Neural progenitor cell (in vitro differentiated cells): ENCODE measurements at regions not wholly inside any gene's neighbourhood (a gene's known extent, or its start where the extent isn't known, plus 50 kb on each side); places are given as distances from the start of the nearest gene placed in this dataset.

ENCODE experiments used
- EZH2 ChIP-seq: fragments of 200-600 bp; sonication (generic); IDR thresholded peaks from 2 replicates; pipeline ENCODE4 v1.6.1; 2017; ENCODE audit warnings: antibody characterized with exemption, mild to moderate bottlenecking, moderate library complexity
- EZH2phosphoT487 ChIP-seq: fragments of 200-600 bp; sonication (generic); IDR thresholded peaks from 2 replicates; pipeline ENCODE4 v1.6.1; 2017; ENCODE audit warnings: antibody characterized with exemption
- TF ChIP-seq, protein P1 (sequence below): fragments of 200-600 bp; sonication (generic); IDR thresholded peaks from 2 replicates; pipeline ENCODE4 v1.5.1; 2017; ENCODE audit warnings: antibody characterized with exemption, mild to moderate bottlenecking

DNA sequence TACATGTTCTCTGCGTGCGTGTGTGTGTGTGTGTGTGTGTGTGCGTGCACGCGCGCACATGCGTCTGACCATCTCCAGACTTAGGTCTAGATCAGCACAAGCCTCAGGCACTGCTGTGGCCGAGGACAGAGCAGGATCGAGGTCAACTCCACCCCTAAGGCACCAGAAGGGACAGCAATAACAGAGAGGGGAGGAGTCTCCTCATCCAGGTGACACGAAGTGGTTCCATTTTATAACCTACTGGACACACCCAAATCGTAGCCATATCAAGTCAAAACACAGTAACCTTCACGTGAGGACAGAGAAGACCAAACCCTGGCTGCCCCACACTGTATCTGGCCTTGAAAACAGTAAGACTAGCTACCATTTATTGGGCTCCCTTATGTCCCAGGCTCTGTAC is 224.1 kb downstream of the FGFR2 start:
- TF ChIP-seq, protein P1, sequence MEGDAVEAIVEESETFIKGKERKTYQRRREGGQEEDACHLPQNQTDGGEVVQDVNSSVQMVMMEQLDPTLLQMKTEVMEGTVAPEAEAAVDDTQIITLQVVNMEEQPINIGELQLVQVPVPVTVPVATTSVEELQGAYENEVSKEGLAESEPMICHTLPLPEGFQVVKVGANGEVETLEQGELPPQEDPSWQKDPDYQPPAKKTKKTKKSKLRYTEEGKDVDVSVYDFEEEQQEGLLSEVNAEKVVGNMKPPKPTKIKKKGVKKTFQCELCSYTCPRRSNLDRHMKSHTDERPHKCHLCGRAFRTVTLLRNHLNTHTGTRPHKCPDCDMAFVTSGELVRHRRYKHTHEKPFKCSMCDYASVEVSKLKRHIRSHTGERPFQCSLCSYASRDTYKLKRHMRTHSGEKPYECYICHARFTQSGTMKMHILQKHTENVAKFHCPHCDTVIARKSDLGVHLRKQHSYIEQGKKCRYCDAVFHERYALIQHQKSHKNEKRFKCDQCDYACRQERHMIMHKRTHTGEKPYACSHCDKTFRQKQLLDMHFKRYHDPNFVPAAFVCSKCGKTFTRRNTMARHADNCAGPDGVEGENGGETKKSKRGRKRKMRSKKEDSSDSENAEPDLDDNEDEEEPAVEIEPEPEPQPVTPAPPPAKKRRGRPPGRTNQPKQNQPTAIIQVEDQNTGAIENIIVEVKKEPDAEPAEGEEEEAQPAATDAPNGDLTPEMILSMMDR = no peak
- TF ChIP-seq EZH2 = no peak
- no peak for TF ChIP-seq EZH2phosphoT487
